SKM-1 (cell line): ENCODE measurements at regions not wholly inside any gene's neighbourhood (a gene's known extent, or its start where the extent isn't known, plus 50 kb on each side); places are given as distances from the start of the nearest gene placed in this dataset.

Experiments
- DNase-seq: peaks from one replicate; lab custom pipeline; 2025; ENCODE audit not compliant: unreplicated experiment; lab: John Stamatoyannopoulos, UW

DNA sequence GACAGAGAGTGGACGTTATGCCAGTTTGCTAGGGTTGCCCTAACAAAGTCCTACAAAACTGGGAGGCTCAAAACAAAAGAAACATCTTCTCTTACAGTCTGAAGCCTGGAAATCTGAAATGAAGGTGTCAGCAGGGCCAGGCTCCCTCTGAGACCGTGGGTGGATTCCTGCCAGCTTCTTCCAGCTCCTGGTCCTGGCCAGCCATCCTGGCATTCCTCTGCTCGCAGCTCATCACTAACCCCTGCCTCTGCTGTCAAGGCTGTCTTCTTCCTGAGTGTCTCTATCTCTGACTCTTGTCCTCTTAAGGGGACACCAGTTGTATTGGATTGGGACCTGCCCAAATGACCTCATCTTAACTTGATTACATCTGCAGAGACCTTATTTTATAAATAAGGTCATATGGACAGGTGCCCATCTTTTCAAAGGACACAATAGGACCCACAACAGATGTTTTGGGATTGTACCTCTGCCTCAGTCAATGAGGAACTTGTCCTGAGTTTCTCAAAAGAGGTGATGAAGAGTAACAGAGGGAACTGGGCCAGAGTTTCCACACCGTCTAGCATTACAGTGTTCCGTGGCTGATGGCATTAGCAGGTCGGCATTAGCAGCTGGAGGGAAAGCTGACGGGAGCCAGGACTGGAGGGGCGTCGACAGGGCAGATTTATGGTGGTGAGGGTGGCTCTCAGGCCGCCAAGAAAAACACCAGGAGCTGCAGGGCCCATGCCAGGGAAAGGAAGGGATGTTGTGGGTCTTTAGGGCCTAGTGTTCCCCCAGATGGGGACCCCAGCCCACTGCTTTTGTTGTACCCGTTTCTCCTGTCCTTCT lies 157.3 kb downstream of the TBXT start:
- no peak for DNase-seq

DNA sequence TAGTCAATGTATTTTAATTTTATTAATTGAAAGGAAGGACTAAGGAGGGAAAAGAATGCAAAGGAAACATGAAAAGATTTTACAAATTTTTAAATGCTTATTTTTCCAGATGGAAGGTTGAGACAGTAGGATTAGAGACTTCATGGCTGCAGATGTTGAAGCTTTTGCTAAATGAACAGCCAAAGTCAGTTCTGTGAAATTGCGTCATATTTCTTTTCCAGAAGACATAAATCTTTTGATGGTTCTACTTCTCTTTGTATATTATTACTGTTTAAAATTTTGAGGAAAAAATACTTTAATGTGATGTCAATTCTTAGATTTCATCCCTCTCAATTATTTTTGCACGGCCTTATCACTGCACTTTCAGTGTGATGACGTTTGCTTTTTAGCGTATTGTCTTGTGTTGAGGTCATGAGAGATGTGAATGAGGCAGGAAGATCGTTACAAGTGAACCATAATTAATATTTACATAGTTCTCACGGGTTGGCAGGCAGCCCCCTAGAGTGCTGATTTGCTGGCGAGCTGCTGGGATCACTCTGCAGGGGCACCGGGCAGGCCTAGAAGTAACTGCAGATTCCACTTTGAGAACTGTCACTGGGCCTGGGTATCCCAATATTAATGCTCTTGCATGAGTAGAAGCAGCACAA lies 158.1 kb downstream of the TBXT start:
- DNase-seq = no peak

DNA sequence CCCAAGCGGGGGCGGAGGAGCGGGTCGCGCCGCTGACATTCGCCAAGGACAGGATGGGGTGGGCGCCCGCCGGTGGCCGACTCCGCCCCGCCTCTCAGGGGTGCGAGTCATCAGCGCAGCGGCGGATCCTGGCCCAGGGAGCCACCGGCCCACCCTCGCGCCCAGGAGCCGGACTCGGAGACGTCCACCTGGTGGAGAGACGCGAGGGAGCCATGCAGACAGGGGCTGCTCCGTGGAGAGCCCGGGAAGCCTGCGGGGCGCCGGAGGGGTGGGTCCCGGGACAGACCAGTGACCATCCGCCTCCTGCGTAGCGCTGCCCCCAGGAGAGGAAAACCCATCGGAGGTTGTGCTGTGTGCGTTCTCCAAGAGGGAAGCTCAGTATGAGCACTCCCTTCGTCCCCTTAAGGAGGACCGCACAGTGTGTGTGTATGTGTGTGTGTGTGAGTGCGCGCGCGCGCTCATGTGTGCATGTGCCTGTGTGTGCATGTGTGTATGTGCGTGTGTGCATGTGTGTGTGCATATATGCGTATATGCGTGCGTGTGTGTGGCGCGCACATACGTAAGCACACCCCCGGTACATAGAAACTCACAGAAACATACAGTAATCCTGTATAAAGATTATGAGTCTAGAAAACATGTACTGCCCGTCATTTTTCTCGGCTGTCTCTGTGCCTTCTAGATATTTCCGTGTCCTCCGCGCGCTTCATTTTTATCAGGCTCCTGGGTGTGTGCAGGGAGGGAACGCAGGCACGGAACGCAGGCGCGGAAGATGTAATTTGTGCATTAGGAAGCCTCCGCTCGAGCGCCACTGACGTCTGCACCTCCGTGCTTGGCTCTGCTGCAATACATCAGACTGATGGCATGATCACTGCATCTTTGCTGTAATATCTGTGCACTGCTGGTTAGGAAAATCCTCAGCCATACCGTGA lies 158.9 kb downstream of the TBXT start:
- DNase-seq = no peak

DNA sequence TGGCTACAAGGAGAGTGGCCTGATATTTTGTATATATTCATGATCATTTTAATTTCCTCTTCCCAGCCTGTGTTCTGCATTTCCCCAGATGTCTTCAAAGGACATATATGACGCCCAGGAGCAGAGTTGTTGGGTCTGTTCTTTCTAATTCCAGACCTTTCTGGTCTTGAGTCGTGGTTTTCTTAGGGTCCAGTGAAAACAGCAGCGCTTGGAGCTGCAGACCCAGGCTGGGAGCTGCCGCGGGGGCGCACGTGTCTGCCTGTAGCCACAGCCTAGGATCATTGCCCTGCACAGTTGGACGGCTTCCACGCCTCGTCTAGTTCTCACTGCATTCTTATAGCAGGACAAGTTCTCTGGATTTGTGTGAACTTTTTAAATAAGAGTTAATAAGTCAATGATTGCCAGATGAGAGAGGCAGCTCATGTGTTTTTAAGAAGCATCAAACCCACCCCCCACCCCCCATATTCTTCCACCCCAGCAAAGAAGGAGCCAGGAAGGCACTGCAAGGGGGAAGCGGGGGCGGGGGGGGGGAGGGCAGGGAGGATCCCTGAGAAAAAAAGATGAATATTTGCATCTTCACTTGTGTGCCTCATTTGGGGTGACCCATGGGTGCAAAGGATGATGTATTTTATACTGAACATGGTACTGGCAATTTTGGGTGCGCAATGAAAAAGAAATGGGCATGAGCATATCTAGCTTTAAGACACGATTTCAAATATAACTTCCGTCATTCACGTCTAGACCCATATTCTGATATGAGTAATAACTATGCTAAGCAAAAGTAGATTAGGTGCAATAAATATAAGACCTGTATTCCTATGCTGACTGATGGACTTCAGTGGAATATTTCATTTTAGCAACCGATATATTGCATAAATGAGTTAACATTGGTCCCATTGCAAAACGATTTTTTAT lies 160.0 kb downstream of the TBXT start:
- DNase-seq = no peak

DNA sequence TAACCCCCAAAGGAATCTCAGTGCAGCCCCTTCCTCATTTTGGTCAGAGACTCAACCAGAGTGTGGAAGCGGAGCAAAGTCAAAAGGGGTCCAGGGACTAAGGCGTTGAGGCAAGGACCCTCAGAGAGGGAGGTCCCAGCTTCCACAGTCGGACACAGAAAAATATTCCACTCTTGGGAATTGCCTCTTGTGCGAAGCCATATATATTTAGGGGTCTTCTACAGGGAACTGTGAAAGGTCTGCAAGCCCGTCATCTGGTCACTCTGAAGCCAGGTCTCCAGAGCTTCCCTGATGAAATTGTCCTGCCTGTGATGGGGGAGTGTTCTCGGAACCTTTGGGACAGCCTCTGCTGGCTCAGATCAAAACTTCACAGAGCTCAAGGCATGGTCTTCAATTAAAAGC lies 160.8 kb downstream of the TBXT start:
- DNase-seq = no peak

DNA sequence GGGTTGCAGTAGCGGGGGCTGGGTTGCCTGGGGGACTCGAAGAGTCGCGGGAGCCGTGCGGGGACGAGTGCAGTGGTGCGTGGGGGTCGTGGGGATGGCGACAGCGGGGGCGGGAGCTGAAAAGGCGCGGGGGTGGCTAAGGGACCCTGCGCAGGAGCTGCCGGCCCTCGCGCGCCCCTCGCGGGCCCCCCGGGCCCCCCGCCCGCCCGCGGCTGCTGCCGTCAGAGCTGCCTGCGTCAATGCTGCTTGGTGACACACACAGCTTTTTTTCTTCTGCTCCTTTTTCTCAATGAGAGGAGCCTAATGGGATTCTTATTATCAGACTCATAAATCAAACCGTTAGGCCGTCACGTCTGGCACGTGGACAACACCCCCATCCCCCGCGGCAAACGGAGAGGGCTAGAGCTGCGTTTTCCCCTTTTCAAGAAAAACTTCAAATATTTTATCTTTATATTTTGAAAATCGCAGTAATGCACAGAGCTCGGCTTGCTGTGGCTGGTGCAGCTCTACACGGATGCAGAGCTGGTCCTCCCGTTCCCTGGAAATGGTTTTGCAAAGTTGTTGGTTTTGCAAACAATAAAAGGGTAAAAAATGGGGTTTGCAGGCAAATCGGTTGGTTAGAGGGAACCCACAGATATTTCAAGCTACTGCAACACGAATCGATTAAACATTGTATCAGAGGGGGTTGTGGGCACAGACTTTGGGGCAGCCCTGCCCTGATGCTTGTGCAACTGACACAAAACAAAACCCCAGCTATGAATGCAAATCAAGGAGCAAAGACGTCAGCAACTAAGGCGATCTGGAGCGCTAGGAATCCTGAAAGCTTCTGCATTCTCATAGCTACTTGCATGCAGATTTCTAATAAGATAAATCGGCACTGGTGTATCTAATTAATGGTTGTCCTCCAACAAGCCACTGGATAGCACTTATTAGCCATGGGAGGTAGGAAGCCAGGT lies 161.4 kb downstream of the TBXT start:
- no peak for DNase-seq

DNA sequence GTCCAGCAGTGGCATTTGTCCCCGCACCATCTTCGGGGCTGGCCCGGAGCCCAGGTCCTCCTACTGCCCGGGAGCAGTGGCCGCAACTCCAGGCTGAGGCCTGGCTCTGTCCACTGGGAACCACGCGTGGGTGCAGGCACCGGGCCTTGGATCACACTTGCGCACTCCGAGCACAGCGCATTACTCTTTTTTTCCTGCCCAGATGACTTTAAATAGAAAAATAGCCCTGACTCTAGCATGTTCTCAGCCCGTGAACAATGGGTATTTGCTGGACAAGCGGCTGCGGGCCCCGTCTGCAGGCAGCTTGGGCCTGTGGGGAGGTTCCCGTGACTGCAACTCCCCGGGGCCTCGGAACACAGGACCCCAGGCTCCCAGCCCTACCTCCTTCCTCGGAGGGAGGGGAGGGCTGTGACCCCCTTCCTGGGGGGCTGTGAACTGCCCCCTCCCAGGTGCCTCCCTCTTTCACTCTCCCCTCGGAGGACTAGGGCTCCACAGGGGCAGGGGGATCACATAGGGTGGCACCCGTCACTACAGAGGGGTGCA lies 162.2 kb downstream of the TBXT start:
- DNase-seq = no peak

DNA sequence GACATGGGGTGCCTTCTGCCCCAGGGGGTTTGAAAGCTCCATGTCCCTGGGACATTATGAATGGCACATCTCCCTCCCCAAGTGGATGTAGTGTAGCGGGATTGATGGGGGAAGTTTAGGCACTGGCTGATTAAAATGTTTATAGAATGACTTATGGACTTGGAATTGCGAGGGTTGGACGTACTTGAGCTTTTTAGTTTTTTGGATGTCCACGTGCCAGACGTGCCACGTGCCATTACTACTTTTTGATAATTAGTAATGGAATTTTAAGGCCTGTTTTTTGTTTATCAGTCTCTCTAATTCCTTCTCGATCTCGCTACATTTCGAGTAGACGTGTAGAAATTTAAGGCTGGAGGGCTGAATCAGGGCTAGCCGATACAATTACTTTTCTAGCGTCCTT lies 162.8 kb downstream of the TBXT start:
- DNase-seq = no peak

DNA sequence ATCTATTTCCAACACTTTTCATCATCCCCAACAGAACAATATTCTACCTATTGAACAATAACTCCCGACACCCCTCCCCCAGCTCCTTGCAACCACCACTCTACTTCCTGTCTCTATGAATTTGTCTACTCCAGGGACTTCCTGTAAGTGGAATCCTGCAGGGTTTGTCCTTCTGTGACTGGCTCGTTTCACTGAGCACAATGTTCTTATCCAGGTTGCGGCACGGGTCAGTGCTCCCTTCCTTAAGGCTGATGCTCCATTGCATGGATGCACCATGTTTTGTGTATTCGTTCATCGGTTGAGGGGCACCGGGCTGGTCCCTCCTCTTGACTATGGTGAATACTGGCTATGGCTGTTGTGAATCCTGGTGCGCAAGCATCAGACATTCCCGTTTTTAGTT lies 163.2 kb downstream of the TBXT start:
- DNase-seq = no peak

DNA sequence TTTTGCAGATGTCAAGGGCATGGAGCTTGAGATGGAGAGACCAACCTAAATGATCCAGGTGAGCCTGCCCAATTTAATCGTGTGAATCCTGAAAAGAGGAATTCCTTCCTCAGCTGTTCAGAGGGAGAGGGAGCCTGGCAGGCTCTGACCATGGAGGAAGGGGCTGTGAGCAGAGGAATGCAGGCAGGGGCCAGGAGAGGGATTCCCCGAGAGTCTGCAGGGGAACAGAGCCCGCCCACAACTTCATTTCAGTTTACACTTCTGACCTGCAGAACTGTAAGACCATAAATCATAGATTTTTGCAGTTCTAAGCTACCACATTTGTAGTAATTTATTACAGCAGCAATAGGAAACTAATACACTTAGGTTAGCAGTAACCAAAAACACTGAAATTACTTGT lies 164.1 kb downstream of the TBXT start:
- no peak for DNase-seq

DNA sequence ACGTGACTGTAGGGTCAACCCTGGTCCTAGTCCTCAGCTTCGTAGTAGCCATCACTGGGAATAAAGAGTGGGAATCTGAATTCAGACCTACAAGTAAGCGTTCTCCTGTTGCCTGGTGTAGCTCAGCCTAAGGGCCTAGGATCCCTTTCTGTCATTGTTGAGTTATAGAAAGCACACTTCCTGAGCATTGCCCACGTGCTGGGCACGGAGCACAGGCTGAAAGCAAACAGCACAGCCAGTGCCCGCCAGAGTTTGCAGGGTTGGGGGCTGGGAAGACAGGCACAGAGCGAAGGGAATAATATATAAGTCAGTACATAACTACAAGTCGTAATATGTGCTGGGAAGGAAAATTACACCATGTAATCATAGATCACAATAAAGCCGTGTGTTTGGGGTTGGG lies 166.3 kb downstream of the TBXT start:
- DNase-seq = no peak

DNA sequence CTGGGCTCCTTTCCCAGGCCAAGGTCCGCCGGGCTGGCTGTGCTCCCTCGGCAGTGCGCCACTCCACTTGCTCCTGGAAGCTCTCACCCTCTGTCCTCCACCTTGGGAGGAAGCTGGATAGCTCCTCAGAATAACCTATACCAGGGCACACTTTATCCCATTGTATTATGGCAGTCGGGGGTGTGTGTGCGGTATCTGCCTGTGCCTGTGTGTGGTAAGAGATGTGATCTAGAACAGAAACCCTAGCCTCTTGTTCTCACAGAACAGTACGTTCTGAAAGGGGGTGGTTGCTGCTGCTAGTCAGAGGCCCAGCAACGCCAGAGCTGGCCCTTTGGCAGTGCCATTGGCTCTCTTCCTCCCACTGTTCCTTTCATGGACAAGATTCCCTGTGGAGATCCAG lies 168.4 kb downstream of the TBXT start:
- no peak for DNase-seq

DNA sequence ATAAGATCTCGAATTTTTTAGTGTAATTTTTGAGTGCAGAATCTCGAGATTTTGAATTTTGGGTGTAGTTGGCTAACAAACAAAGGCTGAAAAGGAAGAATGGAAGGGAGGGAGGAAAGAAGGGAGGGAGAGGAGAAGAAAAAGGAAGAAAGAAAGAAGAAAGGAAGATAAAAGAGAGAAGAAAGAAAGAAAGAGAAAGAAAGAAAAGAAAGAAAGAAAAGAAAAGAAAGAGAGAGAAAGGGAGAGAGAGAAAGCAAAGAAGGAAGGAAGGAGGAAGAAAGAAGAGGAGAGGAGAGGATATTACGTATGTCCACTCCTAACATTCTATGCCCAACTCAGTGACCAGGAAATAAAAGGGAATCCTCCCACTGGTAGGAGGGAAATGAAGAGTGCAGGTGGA lies 169.6 kb downstream of the TBXT start:
- DNase-seq = no peak

DNA sequence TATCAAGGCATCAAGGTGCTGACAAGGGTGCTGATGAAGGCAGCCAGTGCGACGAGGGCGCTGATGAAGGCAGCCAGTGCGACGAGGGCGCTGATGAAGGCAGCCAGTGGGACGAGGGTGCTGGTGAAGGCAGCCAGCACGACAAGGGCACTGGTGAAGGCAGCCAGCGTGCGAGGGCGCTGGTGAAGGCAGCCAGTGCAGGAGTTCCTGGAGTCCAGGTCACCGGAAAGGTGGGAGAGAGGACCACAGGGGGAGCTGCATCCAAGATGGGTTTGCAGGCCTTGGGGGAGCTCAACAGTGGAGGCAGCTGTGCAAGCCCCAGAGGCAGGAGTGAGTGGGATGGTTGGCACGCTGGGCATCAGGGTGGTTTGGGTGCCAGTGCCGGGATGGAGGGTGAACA lies 176.3 kb downstream of the TBXT start:
- no peak for DNase-seq

DNA sequence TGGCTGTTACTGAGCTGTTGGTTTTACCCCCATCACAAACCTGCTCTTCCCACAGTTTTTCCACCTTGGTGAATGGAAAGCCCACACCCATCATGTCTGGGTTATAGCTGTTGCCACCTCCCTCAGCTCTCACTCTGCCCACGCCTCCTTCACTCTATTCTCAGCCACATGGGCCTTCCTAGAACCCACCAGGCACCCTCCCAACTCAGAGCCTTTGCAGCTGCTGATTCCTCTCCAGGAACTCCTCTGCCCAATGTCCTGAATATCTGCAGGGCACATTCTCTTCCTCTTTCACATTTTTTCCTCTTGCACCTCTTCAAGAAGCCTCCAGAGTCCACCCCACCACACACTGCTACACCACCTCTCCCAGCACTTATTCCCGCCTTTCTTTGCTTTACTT lies 177.4 kb downstream of the TBXT start:
- no peak for DNase-seq

DNA sequence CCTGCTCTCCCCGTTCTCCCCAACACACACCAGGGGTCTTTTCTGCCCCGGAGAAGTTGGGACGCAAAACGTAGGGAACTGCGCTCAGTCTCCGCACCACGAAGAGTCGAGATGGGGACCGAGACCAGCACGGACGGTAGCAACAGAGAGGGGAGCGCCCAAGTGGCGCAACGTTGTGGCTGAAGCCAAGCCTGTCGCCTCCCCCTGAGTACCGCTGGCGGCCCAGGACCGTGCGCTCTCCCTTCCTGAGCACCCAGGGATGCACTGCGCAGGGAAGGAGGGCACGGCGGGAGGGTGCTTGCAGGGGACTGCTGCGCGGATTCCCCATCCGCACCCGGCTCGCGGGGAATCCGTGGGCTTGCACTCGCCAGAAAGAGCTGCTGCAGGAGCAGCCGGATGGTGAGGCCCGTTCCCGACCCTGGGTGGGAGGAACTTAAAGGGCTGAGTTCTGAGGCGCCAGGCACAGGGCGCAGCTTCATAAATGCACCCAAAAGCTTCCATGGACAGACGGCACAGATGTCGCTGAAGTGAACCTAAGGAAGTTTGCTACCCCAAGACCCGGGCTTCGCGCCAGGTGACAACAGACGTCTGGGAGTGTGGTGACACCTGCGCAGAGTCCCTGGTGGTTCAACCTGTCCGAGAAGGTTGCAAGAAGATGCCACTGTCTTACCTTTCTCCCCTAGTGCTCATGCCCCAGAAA lies 178.7 kb downstream of the TBXT start:
- DNase-seq = no peak

DNA sequence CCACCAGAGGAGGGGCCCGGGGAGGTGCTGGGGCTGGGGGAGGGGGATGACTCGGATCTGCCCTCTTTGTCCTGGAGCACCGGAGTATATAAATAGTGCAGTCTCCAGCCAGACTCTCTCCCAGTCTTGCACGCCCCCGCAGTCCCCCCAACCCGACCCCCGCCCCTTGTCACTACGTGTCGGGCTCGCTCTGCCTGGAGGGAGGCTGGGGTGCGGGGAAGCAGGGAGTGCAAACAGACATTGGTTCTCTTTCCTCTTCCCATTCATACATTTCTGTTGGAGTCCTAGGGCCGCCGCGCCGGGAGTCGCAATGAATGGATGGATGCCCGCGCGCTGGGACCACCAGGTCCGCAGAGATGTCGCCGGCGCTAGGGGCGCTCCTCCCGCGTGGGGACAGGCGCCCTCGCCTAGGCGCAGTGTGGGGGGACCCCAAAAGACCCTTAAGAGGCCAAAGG lies 179.3 kb downstream of the TBXT start:
- no peak for DNase-seq

DNA sequence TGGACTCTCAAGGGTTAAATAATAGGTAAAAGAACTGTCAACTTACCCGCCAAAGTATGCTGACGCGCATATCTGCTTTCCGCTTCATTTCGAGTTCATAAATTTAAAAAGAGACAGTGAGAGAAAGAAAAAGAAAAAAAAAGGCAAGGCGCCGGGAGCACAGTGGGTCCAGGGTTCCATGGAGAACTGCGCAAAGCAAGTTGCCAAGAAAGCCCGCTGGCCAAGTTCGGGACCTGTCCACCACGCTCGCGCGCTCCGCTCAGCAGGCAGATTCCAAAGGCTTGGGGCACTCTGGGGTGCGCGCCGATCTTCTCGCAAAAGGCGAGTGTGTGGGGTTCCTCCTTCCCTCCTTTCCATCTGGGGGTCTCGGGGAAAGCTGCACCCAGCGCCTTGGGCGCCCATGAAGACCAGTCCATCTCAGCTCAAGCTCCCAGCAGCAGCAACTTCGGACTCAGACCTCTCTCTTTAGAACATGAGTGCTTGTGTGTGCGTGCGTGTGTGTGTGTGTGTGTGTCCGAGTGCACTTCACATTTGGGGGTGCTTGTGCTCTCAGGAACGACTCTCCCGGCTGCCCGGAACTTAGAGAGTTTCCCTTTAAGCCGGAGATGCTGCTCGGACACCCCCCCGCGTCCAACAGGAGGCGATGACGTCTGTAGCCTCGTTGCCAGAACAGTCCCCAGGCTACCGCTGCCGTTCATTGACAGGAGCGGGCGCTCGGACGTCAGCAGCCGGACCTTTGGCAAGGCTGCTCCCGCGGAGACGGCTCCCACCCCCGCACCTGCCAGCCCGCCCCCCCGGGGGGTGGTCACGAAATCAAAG lies 180.0 kb downstream of the TBXT start:
- DNase-seq = no peak
